ENCODE measurements at regions not wholly inside any gene's neighbourhood (a gene's known extent, or its start where the extent isn't known, plus 50 kb on each side); places are given as distances from the start of the nearest gene placed in this dataset.
A peak's percentile ranks its signal among the peaks of the same experiment; 100 is the strongest.
"Not testable (repeated sequence)": the region's sequence is repeated elsewhere in the genome, so short reads cannot be mapped to it uniquely, and the experiment has no call there.

DNA sequence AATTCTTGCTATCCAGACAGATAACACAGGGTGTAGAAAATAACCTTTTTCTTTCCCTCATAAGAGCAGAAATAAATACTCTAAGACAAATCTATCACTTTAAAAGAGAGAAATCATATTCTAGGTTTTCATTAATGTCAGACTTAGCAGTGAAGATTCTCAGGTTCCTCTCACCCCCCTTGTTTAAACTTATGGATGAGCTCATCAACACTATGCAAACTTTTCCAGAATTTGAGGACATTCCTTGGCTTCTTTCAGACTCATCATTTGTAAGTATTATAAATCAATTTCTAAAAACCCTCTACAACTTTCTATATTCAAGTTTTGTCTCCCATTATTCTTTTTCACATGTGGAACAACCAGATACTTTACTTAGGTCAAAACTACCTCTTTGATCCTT, 374.9 kb upstream of the TRPC7 start:
- no peak for DNase-seq (ENCODE audit: low read depth)

DNA sequence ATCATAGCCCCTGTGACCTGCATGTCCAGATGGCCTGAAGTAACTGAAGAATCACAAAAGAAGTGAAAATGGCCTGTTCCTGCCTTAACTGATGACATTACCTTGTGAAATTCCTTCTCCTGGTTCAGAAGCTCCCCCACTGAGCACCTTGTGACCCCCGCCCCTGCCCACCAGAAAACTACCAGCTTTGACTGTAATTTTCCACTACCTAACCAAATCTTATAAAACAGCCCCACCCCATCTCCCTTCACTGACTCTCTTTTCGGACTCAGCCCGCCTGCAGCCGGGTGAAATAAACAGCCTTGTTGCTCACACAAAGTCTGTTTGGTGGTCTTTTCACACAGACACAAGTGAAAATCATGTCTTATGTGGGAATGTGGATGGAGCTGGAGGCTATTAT, 373.9 kb upstream of the TRPC7 start:
- not testable (repeated sequence) for DNase-seq (ENCODE audit: low read depth)

DNA sequence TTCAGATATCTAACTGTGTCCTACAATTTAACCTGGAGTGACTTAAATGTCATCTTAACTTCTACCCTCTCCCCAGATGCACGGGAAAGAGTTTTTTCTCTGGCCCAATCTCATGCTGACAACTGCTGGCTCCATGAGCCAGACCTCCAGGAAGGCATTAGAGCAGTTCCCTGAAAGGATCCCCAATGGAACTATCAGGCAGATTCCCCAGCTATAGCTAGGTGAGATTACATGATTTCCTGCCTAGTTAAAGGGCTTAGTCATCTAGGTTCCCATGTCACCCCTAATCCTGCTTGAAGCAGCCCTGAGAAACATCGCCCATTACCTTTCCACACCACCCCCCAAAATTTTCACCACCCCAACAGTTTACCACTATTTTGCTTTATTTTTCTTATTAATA, 373.5 kb upstream of the TRPC7 start:
- no peak for DNase-seq (ENCODE audit: low read depth)

DNA sequence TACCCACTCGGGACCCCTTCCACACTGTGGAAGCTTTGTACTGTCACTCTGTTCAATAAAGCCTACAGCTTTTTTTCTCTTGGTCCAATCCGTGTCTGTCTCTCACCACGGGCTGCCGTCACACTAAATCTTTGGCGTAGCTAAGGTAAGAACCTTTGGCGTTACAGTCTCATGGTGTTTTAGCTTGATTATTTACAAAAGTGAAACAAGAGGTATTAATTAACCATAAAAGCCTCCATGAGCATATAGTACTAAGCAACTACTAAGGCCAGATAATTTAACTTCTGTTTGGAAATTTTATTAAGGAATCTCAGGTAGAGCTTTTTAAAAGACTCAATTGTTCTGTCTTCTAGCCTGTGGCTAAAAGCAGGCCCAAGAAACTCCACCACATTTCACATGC, 370.7 kb upstream of the TRPC7 start:
- DNase-seq (ENCODE audit: low read depth) = no peak

DNA sequence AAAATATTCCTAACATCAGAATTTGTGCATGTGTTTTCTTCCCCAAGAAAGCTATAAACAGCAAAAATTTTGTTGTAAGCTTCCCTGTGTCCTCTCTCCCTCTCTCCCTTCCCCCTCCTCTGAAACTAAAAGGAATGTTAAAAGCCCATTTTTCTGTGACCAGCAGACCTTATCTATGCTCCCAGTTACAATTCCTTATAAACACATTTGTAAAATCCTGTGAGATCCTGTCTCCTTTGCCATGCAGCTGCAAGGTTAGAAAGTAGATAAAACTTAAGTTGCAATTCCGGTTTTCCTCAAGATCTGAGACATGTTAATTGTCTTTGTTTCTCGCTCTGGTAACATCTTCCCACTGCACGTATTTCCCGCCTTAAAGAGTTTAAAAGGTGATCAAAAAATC, 370.3 kb upstream of the TRPC7 start:
- not testable (repeated sequence) for DNase-seq (ENCODE audit: low read depth)

DNA sequence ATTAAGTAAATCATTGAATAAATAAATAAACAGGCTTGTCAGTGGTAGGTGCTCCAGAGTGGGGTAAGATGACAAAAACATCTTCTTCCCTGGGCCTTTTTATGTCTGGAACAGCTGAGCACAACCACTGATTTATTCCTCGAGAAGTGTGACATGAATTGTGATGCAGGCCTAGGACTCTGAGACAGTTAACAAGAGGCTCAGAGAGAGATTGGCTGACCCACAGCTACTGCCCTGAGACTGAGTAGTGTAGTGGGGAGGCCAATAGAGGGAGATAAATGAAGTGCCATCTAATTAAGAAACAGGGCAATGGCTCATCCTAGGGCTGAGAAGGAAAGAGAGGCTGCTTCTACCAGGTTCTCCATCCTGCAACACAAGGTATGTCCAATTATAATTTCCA, 369.3 kb upstream of the TRPC7 start:
- DNase-seq (ENCODE audit: low read depth) = no peak

DNA sequence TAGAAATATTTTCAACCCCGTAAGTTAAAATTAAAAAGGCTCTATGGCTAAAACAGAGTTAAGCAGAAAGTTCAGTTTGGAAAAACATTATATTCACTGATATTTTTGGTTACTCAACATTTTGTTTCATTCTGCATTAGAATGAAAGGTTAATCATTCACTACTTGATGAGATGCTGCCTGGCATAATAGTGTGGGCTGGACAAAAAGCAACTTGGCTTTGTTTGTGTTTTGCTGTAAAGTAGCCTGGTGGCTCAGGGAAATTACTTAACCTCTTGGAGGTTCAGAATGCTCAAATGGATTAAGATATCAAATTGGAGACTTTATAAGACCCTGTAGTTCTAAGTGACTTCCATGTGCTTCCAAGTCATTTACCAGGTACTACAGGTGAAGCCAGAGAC, 367.4 kb upstream of the TRPC7 start:
- DNase-seq (ENCODE audit: low read depth) = no peak

DNA sequence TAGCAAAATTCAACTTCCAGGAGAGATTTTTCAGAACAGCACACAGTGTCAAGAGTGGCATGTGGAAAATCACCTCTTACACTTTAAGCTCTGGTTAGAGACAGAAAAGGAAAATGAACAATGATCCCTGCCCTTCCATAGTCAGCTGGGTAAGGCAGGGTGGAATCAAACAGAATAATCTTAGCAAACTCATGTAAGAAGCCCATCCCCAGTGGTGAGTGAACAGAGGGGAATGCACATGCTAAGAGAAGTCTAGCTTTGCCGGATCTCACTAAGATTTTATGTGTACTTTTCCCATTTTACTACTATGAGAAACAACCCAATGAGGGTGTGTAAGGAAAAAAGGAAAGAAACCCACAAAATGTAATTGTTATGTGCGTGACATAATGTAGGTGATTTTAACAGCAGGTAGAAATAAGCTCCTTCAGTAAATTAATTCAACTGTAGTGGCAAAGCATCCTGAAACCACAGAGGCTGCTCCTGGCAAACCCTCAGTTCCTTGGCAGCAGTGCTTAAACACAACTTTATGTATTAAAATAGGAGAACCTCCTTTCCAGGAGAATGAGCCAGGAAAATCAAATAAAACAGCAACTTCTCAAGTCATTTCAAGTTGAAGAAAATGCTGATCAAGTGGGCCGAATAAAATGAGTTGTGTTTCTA, 366.0 kb upstream of the TRPC7 start:
- DNase-seq (ENCODE audit: low read depth) = peak; percentile 12

DNA sequence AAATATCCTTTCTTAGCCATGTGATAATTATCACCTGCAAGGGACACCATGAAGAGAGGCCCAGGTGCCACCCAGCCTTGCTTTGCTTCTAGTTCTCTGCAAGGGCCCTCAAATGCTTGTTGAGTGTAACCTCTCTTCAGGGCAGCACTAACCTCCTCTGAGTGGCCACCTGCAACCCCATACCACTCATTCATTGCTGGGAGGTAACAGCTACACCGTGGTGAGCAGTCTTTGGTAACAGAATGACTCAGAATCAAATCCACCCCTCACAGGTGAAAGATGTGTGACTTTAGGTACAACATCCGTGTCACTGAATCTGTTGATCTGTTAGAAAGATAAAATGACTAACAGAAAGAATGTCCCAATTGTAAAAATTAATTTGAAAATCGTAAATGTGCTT, 365.1 kb upstream of the TRPC7 start:
- no peak for DNase-seq (ENCODE audit: low read depth)

DNA sequence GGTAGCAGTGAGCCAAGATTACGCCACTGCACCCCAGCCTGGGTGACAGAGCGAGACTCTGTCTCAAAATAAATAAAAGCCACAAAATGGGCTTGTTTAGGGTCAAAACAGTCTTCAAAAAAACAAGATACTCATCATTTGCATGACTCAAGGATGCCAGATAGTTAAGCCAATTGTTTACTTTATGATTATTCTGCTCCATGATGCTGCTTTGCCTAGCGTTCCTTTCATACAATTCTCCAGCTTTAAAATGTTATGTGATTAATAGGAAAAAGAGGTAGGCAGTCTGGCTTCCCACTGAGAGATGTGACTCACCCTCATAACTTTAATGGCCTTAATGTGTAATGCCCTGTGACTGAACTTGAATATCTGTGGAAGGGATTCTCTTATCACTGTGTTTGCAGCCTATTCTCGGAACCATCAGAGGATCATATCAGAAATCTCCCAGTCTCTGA, 364.6 kb upstream of the TRPC7 start:
- DNase-seq (ENCODE audit: low read depth) = peak; percentile 72

DNA sequence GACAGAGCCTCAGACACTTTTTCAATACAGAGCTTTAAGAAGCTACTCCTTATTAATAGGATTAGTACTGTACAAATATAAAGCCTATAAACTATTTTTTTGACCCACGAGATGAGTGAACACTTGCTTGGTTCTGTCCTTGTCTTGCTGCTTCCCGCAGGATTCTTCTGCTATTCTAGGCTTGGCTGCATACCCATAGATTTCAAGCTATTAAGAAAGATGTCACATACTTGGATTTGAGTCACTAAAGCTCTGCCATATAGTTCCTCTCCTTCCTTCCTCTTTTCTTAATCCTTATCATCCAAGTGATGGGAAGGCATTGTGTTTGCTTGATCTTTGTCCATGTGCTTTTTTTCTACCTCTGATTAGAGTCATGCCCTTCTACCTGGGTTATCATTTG, 361.2 kb upstream of the TRPC7 start:
- DNase-seq (ENCODE audit: low read depth) = no peak

DNA sequence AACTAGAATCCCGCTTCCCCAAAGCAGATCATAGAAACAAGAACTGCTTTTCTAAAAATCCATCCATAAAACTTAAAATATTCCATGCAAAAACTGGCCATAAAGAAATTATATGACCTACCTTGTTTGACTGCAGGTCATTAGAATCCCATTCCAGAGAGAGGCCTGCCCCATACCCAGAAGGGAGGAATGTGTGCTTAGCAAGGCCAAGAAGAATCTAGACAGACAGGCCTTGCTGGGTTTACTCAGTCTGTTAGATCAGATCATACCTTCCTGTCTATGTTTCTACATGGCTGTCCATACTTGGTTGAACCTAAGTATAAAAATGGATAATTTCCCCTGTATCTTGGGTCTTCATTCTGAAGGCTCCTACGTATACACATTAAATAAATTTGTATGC, 358.8 kb upstream of the TRPC7 start:
- no peak for DNase-seq (ENCODE audit: low read depth)

DNA sequence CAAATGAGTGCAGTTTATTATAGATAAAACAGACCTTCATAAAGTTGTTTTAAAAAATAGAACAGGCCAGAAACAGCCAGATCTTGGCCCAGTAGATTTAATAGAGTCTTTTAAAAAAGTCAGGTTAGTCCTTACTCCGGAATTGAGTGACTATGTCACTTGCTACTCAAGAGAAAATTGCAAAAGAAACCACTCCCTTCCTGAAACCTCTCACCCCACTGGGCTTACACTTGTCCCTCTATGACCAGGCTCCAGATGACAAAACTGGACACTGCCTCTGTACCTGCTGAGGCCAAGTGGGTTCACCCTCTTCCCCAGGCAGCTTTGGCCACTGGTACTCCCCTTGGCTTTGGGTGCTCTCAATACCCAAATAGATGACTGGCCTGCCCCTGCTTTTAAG, 357.2 kb upstream of the TRPC7 start:
- DNase-seq (ENCODE audit: low read depth) = no peak

DNA sequence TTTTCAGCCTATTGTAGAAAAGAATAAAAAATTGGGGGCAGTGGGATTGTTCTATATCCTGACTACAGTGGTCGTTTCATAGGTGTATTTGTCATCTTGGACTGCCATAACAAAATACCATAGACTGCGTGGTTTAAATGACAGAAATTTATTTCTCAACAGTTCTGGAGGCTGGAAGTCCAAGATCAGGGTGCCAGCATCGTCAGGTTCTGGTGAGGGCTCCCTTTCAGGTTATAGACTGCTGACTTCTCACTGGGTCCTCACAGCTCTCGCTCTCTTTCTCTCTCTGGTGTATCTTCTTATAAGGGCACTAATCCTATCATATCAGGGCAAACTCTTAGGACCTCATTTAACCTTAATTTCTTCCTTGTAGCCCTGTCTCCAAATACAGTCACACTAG, 356.7 kb upstream of the TRPC7 start:
- DNase-seq (ENCODE audit: low read depth) = no peak

DNA sequence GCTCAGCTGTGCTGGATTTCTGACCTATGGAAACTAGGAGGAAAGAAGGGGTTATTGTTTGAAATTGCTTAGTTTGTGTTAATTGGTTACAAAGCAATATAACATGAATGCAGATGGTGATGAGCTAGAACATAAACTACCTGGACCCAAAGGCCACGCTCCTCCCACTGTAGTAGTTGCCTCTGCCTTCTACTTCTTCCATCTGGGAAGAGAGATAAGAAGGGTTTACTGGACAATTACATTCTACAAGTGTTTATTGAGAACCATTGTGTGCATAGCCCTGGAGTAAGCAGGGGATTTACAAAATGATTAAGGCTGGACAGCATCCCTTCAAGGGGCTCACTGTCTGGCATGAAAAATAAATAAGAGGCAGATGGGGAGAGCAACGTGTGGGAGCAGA, 355.3 kb upstream of the TRPC7 start:
- no peak for DNase-seq (ENCODE audit: low read depth)

DNA sequence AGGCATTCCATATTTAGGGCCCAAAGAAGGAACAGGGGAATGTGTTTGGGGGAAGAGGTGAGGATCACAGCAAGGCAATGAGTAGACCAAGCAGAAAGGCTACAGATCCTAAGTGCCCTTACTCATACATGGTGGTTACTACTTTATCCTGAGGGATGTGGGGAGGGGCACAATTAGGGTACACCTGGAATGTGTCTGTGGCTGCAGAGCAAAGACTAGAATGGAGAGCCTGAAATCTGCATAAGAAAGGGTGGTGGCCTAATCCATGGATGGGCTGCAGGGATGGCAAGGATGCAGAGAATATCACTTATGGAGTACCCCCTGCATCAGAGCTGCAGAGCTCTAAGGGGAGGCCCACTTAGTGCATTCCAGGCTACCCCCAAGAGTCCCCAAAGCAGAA, 352.6 kb upstream of the TRPC7 start:
- no peak for DNase-seq (ENCODE audit: low read depth)

DNA sequence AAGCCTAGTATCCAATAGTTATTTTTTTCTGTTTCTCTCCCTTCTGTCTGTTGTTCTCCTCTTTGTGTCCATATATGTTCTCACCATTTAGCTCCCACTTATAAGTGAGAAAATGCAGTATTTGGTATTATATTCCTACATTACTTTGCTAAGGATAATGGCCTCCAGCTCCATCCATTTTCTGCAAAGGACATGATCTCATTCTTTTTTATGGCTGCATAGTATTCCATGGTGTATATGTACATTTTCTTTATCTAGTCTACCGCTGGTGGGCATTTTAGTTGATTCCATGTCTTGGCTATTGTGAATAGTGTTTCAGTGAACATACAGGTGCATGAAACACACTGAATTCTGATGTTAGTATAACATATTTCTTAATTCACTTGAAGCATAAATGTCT, 348.9 kb upstream of the TRPC7 start:
- no peak for DNase-seq (ENCODE audit: low read depth)

DNA sequence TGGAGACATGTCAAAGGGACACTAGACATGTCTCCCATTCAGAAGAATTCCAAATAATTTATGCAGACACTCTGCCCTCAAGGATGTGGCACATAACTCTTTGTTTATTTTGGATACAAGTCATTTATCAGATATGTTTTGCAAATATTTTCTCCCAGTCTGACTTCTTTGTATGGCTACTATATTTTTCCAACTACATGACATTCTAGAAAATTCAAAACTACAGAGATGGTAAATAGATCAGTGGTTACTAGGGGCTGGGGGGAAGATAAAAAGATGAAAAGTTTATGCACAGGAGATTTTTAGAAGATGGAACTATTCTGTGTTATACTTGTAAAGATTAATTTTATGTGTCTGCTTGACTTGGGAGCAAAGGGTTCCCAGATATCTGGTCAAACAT, 347.3 kb upstream of the TRPC7 start:
- no peak for DNase-seq (ENCODE audit: low read depth)

DNA sequence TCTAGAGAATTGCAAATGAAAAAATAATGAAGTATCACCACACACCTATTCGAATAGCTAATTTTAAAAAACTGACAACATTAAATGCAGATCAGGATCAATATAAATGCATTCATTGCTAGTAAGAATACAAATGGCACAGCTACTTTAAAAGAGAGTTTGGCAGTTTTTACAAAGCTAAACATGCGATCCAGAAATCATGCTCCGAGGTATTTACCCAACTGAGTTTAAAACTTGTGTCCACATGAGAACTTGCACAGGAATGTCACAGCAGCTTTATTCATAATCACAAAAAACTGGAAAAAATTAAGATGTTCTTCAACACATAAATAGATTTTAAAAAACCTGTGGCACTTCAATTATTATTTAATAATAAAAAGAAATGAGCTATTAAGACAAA, 345.5 kb upstream of the TRPC7 start:
- DNase-seq (ENCODE audit: low read depth) = no peak

DNA sequence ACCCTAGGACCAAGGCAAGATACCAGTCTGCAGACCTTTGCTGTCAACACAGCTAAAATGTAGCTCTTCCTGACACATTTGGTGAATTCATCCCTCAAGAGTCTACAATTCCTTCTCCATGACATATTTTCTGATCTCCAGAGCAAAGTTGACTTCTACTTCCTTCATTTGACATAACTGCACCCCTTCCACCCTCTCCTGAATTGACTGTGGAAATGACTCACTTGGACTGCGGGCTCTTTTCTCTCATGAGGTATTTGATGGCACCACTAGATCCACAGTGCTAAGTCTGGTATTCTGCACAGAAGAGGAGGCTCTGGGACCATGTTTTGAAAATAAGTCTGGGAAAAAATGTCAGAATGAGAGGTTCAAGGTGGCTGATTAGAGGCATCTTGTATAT, 338.4 kb upstream of the TRPC7 start:
- DNase-seq (ENCODE audit: low read depth) = no peak

DNA sequence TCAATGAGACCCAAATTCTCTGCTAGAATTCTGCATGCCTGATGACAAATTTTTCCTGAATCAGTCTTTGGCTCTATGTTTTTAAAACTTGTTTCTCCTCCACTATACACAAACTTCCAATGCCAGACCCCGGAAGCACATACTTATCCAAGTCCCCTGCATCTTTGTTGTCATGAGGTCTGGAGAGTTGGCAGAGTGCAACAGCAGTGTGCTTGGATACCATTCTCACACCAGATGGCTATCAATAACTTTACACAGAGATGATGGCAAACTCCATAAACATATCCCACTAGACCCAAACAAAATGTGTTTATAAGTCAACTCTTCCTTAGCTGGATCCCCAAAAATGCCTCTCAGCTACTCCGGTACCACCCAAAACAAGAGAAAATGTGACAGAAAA, 337.7 kb upstream of the TRPC7 start:
- no peak for DNase-seq (ENCODE audit: low read depth)

DNA sequence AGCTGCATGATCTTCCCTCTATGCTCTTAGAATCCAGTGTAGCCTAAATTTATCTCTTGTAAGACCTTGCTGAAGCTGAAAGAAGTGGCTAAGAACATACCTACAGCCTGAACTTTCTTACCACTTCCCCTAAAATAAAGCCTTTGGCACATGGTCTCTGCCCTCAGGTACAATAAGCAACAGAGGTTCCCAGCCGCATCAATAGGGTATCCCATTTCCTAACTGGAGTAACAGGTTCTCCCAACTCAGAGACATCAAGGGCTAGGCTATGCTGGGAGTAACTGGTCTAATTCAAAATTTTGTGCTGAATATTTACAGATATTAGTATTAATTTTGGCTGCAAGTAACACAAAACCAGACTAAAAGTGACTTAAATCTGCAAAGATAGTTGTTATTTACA, 335.8 kb upstream of the TRPC7 start:
- DNase-seq (ENCODE audit: low read depth) = no peak

DNA sequence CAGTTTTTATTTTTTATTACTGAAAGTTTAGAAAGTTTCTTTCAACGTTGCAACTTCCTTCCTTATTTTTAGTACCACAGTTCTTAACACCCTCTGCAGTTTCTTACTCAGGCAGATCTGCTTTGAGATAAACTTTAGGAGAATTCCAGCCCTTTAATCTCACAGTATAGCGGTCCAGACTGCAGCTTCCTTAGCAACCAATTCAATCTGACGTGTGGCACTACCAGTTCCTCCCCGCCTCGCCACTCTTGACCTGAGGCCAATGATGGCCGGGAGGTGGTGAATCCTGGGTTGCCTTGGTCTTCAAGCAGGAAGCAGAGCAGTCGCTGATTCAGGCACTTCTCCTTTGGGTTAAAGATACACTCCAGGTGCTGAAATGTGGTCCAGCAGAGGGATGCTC, 334.3 kb upstream of the TRPC7 start:
- DNase-seq (ENCODE audit: low read depth) = no peak

DNA sequence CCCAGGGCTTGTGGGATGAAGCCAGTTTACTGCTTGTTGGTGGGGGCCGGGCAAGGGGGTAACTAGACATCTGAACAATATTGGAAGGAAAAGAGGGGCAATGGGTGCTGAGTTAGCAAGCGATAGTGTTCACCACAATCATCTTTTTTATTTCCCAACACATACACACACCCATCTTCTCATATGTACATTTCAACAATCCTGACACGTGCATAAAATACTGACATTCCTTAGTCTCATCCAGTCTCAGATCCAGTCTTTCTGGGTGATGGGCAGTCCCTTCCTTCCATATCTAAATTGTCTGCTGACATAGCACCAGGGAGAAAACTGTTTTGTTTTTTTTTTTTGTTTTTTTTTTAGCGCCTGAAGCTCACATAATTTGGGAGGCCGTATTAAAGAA, 333.6 kb upstream of the TRPC7 start:
- no peak for DNase-seq (ENCODE audit: low read depth)

DNA sequence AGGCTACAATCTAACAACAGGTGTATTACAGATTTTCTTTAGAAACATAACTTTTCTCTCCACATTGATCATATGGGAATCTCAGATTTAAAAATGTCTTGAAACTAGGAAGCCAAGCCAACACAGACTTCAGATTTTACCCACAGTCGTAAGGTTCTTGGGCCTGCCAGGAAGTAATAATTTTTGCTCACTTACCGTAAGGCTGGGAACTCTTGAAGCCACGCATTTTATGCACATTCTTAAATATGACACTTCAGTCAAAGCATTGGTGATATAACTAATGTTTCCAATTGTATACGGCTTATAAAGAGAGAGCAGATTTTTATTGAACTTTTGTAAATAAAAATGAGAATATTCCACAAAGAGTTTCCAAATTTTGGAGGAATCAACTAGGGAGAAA, 328.9 kb upstream of the TRPC7 start:
- no peak for DNase-seq (ENCODE audit: low read depth)

All from stromal cell of bone marrow (primary cell).